Esophagus muscularis mucosa (tissue), 4 donors: ENCODE measurements at regions not wholly inside any gene's neighbourhood (a gene's known extent, or its start where the extent isn't known, plus 50 kb on each side); places are given as distances from the start of the nearest gene placed in this dataset.

Experiments
- DNase-seq: peaks from one replicate; pipeline ENCODE4 v3.0.0-alpha.2; 2017; ENCODE audit errors: extremely low spot score
- H3K27ac ChIP-seq, 4 donors: fragments of 200-600 bp; sonication (generic); replicated peaks in 1 of 4; 1 replicate in 3 of 4; 2 replicates in 1 of 4; pipeline ENCODE4 v1.5.1; 2016 to 2019; ENCODE audit warnings: mild to moderate bottlenecking in 1 of 4
- H3K27me3 ChIP-seq, 4 donors: fragments of 200-600 bp; sonication (generic); one replicate each; pipeline versions ENCODE4 v1.5.1 to v1.6.0; 2016 to 2019
- H3K36me3 ChIP-seq, 4 donors: fragments of 200-600 bp; sonication (generic); one replicate each; pipeline ENCODE4 v1.5.1; 2016 to 2019
- H3K4me1 ChIP-seq, 4 donors: fragments of 200-600 bp; sonication (generic); one replicate each; pipeline ENCODE4 v1.5.1; 2016 to 2019
- H3K4me3 ChIP-seq, 4 donors: fragments of 200-600 bp; sonication (generic); 1 replicate in 2 of 4; 2 replicates in 2 of 4; pipeline ENCODE4 v1.5.1; 2016 to 2019; ENCODE audit warnings: mild to moderate bottlenecking in 4 of 4, moderate library complexity in 1 of 4
- H3K9me3 ChIP-seq, 4 donors: fragments of 200-600 bp; sonication (generic); 1 replicate in 3 of 4; 2 replicates in 1 of 4; pipeline ENCODE4 v1.5.1; 2016 to 2019
- EP300 ChIP-seq: sonication (generic); formaldehyde crosslinking; IDR thresholded peaks from one replicate; pipeline ENCODE4 v1.6.1; 2017; ENCODE audit warnings: antibody characterized with exemption
- POLR2A ChIP-seq: fragments of 450-650 bp; IDR thresholded peaks from one replicate; pipeline ENCODE4 v1.6.1; 2017; ENCODE audit warnings: antibody characterized with exemption, moderate library complexity, mild to moderate bottlenecking, low read depth
- POLR2AphosphoS5 ChIP-seq, 2 donors: sonication (generic); formaldehyde crosslinking; IDR thresholded peaks; one replicate each; pipeline ENCODE4 v1.6.1; 2017; ENCODE audit warnings: antibody characterized with exemption in 2 of 2
- WGBS: methylation state at CpG from one replicate; pipeline ENCODE4 v1.1.5; 2018; 5-methylcytosine and 5-hydroxymethylcytosine counted together
- intact Hi-C: fragments of 100-400 bp; cut with DNase I; formaldehyde crosslinking; loops from one replicate; pipeline ENCODE4 v1.15.1; 2023
- TF ChIP-seq, protein P1 (sequence below), 3 experiments: fragments of 200-600 bp in 2 of 3; fragments of 450-650 bp in 1 of 3; sonication (generic) in 2 of 3; IDR thresholded peaks; one replicate each; pipeline ENCODE4 v1.5.1; 2017 to 2019; ENCODE audit warnings: antibody characterized with exemption in 3 of 3, mild to moderate bottlenecking in 2 of 3, moderate library complexity in 1 of 3

DNA sequence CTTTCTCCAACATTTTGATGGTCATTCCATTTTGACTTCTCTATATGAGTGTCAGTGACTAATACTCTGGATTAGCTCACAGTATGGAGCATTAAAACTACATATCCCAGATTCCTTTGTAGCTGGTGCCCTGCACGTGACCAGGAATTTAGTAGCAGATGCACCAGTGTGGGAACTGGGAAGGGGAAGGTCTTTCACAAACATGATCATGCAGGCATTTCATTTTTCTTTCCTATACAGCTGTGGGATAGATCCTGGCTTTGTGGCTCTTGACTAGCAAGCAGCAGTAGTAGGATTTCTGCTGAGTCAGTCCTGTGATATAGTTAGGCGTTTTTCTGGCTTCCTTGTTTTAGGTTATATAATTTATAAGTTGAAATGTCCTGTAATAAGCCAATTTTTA is 971.0 kb upstream of the CDH2 start:
- intact Hi-C loops, result no loop called here
- H3K9me3 ChIP-seq, result no peaks in the 10 kb centered on the region
- 22% methylated on average over 2 of the region's 2 CpGs for whole genome bisulfite sequencing
- H3K4me1 ChIP-seq, result no peaks in the 10 kb centered on the region
- H3K27me3 ChIP-seq, result no peaks in the 10 kb centered on the region
- no peak for DNase-seq
- H3K36me3 ChIP-seq, result no peaks in the 10 kb centered on the region
- no peak overlapping the region for H3K4me3 ChIP-seq
- no peak overlapping the region for H3K27ac ChIP-seq
- no peak for TF ChIP-seq POLR2A
- no peak for TF ChIP-seq POLR2AphosphoS5 (IDR thresholded peaks at IDR 0.05)
- TF ChIP-seq, protein P1, sequence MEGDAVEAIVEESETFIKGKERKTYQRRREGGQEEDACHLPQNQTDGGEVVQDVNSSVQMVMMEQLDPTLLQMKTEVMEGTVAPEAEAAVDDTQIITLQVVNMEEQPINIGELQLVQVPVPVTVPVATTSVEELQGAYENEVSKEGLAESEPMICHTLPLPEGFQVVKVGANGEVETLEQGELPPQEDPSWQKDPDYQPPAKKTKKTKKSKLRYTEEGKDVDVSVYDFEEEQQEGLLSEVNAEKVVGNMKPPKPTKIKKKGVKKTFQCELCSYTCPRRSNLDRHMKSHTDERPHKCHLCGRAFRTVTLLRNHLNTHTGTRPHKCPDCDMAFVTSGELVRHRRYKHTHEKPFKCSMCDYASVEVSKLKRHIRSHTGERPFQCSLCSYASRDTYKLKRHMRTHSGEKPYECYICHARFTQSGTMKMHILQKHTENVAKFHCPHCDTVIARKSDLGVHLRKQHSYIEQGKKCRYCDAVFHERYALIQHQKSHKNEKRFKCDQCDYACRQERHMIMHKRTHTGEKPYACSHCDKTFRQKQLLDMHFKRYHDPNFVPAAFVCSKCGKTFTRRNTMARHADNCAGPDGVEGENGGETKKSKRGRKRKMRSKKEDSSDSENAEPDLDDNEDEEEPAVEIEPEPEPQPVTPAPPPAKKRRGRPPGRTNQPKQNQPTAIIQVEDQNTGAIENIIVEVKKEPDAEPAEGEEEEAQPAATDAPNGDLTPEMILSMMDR (IDR thresholded peaks at IDR 0.05), result no peak
- no peak for TF ChIP-seq EP300

DNA sequence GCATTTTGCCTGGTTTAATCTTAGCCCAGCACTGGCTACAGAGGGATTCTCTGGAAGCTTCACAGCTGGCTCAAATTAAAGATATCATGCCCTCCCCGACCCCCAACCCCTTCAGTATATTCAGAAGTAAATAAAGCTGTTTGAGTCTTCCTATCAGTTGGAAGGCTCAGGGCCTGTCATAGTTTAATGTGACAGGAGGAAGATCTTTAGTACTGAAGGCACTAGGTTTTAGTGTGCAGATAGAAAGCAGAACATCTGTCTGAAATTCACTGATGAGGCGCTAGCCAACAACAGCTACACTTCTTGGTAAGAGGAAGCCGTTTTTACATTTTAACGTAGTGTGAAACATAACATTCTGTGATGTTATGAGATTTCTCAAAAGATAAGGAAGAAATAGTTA is 969.1 kb upstream of the CDH2 start:
- Histone ChIP-seq H3K4me1 (no peaks in the 10 kb centered on the region), H3K27me3 (no peaks in the 10 kb centered on the region), H3K4me3 (no peak overlapping the region), H3K36me3 (no peaks in the 10 kb centered on the region), H3K9me3 (no peaks in the 10 kb centered on the region), H3K27ac (no peak overlapping the region)
- TF ChIP-seq EP300, result no peak
- TF ChIP-seq, protein P1 (IDR thresholded peaks at IDR 0.05), result no peak
- 43% methylated on average over 4 of the region's 4 CpGs for WGBS
- DNase-seq, result no peak
- intact Hi-C loops, result no loop called here

DNA sequence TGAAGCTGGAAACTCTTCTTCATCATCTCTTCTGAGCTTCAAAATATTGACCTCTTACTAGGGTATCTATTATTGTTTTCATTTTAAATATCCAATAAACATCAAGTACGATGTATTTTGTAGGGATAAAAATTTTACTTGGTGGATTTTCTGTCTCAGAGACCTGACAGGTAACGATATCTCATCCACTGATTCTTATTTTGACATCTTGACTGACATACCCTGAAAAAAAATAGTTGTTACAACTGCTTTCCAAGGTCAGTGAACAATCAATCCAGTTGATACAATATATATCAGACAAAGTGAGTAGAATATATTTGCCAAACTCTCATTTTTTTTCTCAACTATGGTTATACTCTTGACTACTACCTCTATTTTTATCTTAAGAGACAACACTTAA is 963.7 kb upstream of the CDH2 start:
- no peak for TF ChIP-seq EP300
- DNase-seq, result no peak
- H3K4me3 ChIP-seq, result no peak overlapping the region
- H3K27ac ChIP-seq, result no peak overlapping the region
- no peaks in the 10 kb centered on the region for H3K27me3 ChIP-seq
- no peaks in the 10 kb centered on the region for H3K4me1 ChIP-seq
- intact Hi-C loops, result no loop called here
- 92% methylated on average over 2 of the region's 2 CpGs for WGBS
- H3K36me3 ChIP-seq, result no peaks in the 10 kb centered on the region
- H3K9me3 ChIP-seq, result no peaks in the 10 kb centered on the region

DNA sequence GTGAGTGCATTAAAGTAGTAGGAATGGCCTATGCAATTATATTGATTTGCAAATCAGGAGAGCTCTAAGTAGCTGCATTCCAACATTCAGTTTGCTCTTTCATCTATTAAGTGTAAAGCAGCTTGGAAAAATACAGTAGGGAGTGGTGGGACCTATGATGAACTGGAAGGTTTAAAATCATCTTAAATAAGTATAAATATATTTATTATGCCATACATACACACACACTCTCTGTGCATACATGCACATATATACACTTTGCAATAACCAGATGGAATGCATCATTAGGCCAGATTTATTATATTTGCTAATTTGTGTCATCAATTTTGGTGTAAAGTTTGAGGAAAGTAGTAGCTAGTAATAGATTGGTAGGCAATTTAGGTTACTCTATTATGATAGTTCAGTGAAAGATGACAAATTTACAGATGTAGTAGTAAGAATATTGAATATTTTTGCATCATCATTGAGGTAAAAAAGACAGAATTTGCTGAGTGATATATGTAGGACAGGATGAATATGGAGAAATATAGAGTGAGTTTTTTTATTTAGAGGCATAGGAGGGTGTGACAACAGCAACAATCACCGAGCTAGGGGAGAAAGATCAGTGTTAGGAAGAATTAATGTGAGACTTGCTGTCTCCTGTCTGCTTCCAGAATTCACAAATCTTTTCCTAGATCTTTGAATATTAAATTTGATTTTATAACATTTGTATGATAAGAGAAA is 961.0 kb upstream of the CDH2 start:
- H3K9me3 ChIP-seq, result no peaks in the 10 kb centered on the region
- H3K4me3 ChIP-seq, result no peak overlapping the region
- no peaks in the 10 kb centered on the region for H3K36me3 ChIP-seq
- no peaks in the 10 kb centered on the region for H3K4me1 ChIP-seq
- 94% methylated on average over 1 of the region's 1 CpG for WGBS
- intact Hi-C loops, result no loop called here
- no peak for DNase-seq
- H3K27me3 ChIP-seq, result no peaks in the 10 kb centered on the region
- H3K27ac ChIP-seq, result no peak overlapping the region
- TF ChIP-seq EP300 (no peak), POLR2AphosphoS5 (IDR thresholded peaks at IDR 0.05) (no peak), POLR2A (no peak)
- TF ChIP-seq, protein P1 (IDR thresholded peaks at IDR 0.05), result no peak

DNA sequence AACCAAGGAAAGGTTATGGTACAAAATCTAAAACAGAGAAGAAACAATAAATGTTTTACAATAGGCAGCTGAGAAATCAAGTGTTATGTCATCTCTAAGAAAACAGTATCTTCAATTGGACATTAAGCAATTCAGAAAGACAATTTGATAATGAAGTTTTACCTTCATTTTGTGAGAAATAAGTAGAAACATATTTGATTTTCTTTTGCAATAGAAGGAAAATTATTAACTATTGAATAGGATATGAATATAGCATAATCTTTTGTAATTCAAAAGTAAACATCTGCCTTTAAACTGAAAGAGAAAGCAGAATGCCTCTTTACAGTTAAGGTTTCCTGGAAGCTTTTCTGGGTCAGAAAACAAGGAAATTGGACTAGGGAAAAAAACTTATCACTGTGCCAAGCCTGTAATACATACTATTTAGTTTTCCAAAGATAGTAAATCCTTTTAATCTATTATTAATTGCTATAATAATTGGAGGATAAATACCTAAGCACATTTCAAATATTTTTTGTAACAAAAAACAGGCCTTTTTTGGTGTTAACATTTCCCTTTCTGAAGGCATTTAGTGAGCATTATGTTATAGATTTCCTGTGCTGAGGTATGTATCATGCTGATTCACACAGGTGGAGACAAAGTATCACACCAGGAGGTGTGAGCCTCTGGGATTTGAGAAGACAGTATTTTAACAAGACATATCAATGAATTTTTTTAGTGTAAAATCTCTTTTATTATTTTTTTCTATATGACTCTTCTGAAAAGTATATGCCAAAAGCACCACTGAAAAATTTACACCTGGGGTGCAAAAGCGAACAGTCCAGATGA is 947.0 kb upstream of the CDH2 start:
- 77% methylated on average over 1 of the region's 1 CpG for WGBS
- no peak for TF ChIP-seq POLR2AphosphoS5 (IDR thresholded peaks at IDR 0.05)
- TF ChIP-seq, protein P1 (IDR thresholded peaks at IDR 0.05), result no peak
- TF ChIP-seq EP300, result no peak
- no peak for TF ChIP-seq POLR2A
- Histone ChIP-seq H3K36me3 (no peaks in the 10 kb centered on the region), H3K27ac (no peak overlapping the region), H3K4me1 (no peaks in the 10 kb centered on the region), H3K27me3 (no peaks in the 10 kb centered on the region), H3K9me3 (no peaks in the 10 kb centered on the region), H3K4me3 (no peak overlapping the region)
- intact Hi-C loops, result no loop called here
- DNase-seq, result no peak
